Smooth muscle cell (in vitro differentiated cells): ENCODE measurements at regions not wholly inside any gene's neighbourhood (a gene's known extent, or its start where the extent isn't known, plus 50 kb on each side); places are given as distances from the start of the nearest gene placed in this dataset.

Experiments
- DNase-seq: peaks from one replicate; lab custom pipeline; 2025; ENCODE audit not compliant: unreplicated experiment; lab: John Stamatoyannopoulos, UW
- H2AFZ ChIP-seq: fragments of 200-600 bp; sonication (generic); 2 replicates; pipeline ENCODE4 v1.6.0; 2016; ENCODE audit warnings: antibody characterized with exemption, low read depth, mild to moderate bottlenecking
- H3F3A ChIP-seq: fragments of 200-600 bp; sonication (generic); 2 replicates; pipeline ENCODE4 v1.6.0; 2017; ENCODE audit warnings: antibody characterized with exemption, low read depth
- H3K27ac ChIP-seq: fragments of 200-600 bp; sonication (generic); 2 replicates; pipeline ENCODE4 v1.5.1; 2016; ENCODE audit warnings: low read depth, mild to moderate bottlenecking
- H3K27me3 ChIP-seq: fragments of 200-600 bp; sonication (generic); 2 replicates; pipeline ENCODE4 v1.6.1; 2016; ENCODE audit warnings: low read depth, mild to moderate bottlenecking
- H3K36me3 ChIP-seq: fragments of 200-600 bp; sonication (generic); 2 replicates; pipeline ENCODE4 v1.5.1; 2016; ENCODE audit warnings: low read depth
- H3K4me1 ChIP-seq: fragments of 200-600 bp; sonication (generic); 2 replicates; pipeline ENCODE4 v1.5.1; 2016; ENCODE audit warnings: low read depth
- H3K4me2 ChIP-seq: fragments of 200-600 bp; sonication (generic); 2 replicates; pipeline ENCODE4 v1.6.0; 2016; ENCODE audit warnings: mild to moderate bottlenecking
- H3K4me3 ChIP-seq: fragments of 200-600 bp; sonication (generic); 2 replicates; pipeline ENCODE4 v1.5.1; 2016; ENCODE audit warnings: mild to moderate bottlenecking
- H3K79me2 ChIP-seq: fragments of 200-600 bp; sonication (generic); 2 replicates; pipeline ENCODE4 v1.6.0; 2016; ENCODE audit warnings: low read depth, mild to moderate bottlenecking
- H3K9ac ChIP-seq: fragments of 200-600 bp; sonication (generic); 2 replicates; pipeline ENCODE4 v1.6.0; 2016; ENCODE audit warnings: low read depth
- H3K9me3 ChIP-seq: fragments of 200-600 bp; sonication (generic); replicated peaks from 2 replicates; pipeline ENCODE4 v1.5.1; 2016; ENCODE audit warnings: low read depth
- H4K20me1 ChIP-seq: fragments of 200-600 bp; sonication (generic); 2 replicates; pipeline ENCODE4 v1.6.0; 2016; ENCODE audit warnings: low read depth
- whole genome bisulfite sequencing: methylation state at CpG from one replicate; pipeline ENCODE4 v1.1.7; 2016; ENCODE audit warnings: low lambda C conversion rate; 5-methylcytosine and 5-hydroxymethylcytosine counted together
- TF ChIP-seq, protein P1 (sequence below): fragments of 200-600 bp; sonication (generic); IDR thresholded peaks from 2 replicates; pipeline ENCODE4 v1.5.1; 2017; ENCODE audit warnings: borderline replicate concordance, mild to moderate bottlenecking, antibody characterized with exemption; ENCODE audit not compliant: insufficient read depth, poor library complexity, severe bottlenecking

DNA sequence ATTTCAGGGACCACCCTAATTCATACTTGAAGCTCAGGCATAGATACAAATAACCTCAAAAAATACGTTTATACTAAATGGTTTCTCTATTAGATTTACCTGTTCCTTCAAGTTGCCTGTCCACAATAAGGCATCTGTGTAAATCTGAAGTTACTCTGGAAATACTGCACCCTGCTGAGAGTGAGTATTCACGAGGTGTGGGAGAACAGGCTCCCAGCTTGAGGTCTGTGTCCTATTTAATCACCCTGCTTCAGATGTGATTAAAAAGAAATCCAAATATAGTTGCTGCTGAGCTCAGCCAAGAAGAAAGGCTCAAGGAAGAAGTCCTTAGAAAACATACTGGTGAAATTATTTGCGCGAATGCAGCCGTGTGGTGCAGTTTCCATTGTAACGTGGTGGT lies 136.8 kb downstream of the KLF6 start:
- H3K36me3 ChIP-seq, result no peaks in the 10 kb centered on the region
- no peak overlapping the region for H3K4me2 ChIP-seq
- H3F3A ChIP-seq, result no peaks in the 10 kb centered on the region
- no peaks in the 10 kb centered on the region for H3K79me2 ChIP-seq
- H3K27me3 ChIP-seq, result no peaks in the 10 kb centered on the region
- no peak overlapping the region for H3K27ac ChIP-seq
- H3K9ac ChIP-seq, result no peak overlapping the region
- no peaks in the 10 kb centered on the region for H3K9me3 ChIP-seq
- DNase-seq, result no peak
- H2AFZ ChIP-seq, result no peak overlapping the region
- H4K20me1 ChIP-seq, result no peaks in the 10 kb centered on the region
- H3K4me1 ChIP-seq, result no peaks in the 10 kb centered on the region
- TF ChIP-seq, protein P1, sequence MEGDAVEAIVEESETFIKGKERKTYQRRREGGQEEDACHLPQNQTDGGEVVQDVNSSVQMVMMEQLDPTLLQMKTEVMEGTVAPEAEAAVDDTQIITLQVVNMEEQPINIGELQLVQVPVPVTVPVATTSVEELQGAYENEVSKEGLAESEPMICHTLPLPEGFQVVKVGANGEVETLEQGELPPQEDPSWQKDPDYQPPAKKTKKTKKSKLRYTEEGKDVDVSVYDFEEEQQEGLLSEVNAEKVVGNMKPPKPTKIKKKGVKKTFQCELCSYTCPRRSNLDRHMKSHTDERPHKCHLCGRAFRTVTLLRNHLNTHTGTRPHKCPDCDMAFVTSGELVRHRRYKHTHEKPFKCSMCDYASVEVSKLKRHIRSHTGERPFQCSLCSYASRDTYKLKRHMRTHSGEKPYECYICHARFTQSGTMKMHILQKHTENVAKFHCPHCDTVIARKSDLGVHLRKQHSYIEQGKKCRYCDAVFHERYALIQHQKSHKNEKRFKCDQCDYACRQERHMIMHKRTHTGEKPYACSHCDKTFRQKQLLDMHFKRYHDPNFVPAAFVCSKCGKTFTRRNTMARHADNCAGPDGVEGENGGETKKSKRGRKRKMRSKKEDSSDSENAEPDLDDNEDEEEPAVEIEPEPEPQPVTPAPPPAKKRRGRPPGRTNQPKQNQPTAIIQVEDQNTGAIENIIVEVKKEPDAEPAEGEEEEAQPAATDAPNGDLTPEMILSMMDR, result no peak
- WGBS, result 87% methylated on average over 6 of the region's 6 CpGs
- H3K4me3 ChIP-seq, result no peak overlapping the region

DNA sequence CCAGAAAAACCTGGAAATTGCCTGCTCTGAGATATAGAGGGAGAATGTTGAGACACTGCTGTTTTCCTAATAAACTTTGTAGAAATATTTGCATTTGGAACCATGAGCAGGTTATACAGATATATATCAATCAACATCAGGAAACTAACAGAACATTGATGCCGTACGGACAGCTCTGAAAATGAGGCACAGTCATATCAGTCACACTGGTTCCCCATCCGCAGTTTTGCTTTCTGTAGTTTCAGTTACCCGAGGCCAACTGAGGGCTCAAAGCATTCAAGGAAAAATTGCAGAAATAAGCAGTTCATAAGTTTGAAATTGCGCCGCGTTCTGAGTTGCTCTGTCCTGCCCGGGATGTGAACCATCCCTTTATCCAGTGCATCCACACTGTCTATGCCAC lies 137.9 kb downstream of the KLF6 start:
- WGBS, result 94% methylated on average over 8 of the region's 8 CpGs
- Histone ChIP-seq H3K9ac (no peak overlapping the region), H3K27me3 (no peaks in the 10 kb centered on the region), H3F3A (no peaks in the 10 kb centered on the region), H4K20me1 (no peaks in the 10 kb centered on the region), H3K36me3 (no peaks in the 10 kb centered on the region), H3K4me2 (no peak overlapping the region), H3K79me2 (no peaks in the 10 kb centered on the region), H3K4me3 (no peak overlapping the region), H3K4me1 (no peaks in the 10 kb centered on the region), H3K27ac (no peak overlapping the region), H2AFZ (no peak overlapping the region), H3K9me3 (no peaks in the 10 kb centered on the region)
- DNase-seq, result no peak
- TF ChIP-seq, protein P1, result no peak

DNA sequence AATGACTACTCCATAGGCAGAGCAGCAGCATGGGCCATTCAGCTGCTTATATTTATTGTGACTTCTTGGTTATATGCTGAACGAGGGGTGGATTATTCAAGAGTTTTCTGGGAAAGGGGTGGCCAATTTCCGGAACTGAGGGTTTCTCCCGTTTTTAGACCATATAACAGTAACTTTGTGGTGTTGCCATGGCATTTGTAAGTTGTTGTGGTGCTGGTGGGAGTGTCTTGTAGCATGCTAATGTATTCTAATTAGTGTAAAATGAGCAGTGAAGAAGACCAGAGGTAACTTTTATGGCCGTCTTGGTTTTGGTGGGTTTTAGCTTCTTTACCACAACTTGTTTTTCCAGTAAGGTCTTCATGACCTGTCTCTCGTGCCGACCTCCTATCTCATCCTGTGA lies 139.6 kb downstream of the KLF6 start:
- TF ChIP-seq, protein P1, result no peak
- no peak for DNase-seq
- no peak overlapping the region for H3K4me3 ChIP-seq
- no peaks in the 10 kb centered on the region for H3K27me3 ChIP-seq
- H3F3A ChIP-seq, result no peaks in the 10 kb centered on the region
- H3K4me1 ChIP-seq, result no peaks in the 10 kb centered on the region
- H3K79me2 ChIP-seq, result no peaks in the 10 kb centered on the region
- WGBS, result 94% methylated on average over 6 of the region's 6 CpGs
- H4K20me1 ChIP-seq, result no peaks in the 10 kb centered on the region
- no peak overlapping the region for H3K4me2 ChIP-seq
- H2AFZ ChIP-seq, result no peak overlapping the region
- no peaks in the 10 kb centered on the region for H3K36me3 ChIP-seq
- no peak overlapping the region for H3K27ac ChIP-seq
- no peak overlapping the region for H3K9ac ChIP-seq
- H3K9me3 ChIP-seq, result no peaks in the 10 kb centered on the region

- no peak for DNase-seq
- 97% methylated on average over 10 of the region's 10 CpGs for WGBS
- H3K27ac ChIP-seq, result no peak overlapping the region
- no peaks in the 10 kb centered on the region for H3K79me2 ChIP-seq
- H3K9me3 ChIP-seq, result no peaks in the 10 kb centered on the region
- H3K9ac ChIP-seq, result no peak overlapping the region
- H3K4me2 ChIP-seq, result no peak overlapping the region
- no peaks in the 10 kb centered on the region for H3K27me3 ChIP-seq
- H3K4me1 ChIP-seq, result no peaks in the 10 kb centered on the region
- H3F3A ChIP-seq, result no peaks in the 10 kb centered on the region
- TF ChIP-seq, protein P1, result no peak
- H3K36me3 ChIP-seq, result no peaks in the 10 kb centered on the region
- H3K4me3 ChIP-seq, result no peak overlapping the region
- H4K20me1 ChIP-seq, result no peaks in the 10 kb centered on the region
- no peak overlapping the region for H2AFZ ChIP-seq
Observed at GRCh38 chr10:3640816-3641215, 144.2 kb downstream of the KLF6 start.
